HG02763 (cell line): ENCODE measurements at regions not wholly inside any gene's neighbourhood (a gene's known extent, or its start where the extent isn't known, plus 50 kb on each side); places are given as distances from the start of the nearest gene placed in this dataset.
"Not testable (repeated sequence)": the region's sequence is repeated elsewhere in the genome, so short reads cannot be mapped to it uniquely, and the experiment has no call there.

Experiments
- ATAC-seq: cut with Tn5 transposase; IDR thresholded peaks from one replicate; pipeline ENCODE4 v1.9.1; 2021; ENCODE audit warnings: mild to moderate bottlenecking, moderate library complexity; ENCODE audit not compliant: unreplicated experiment

DNA sequence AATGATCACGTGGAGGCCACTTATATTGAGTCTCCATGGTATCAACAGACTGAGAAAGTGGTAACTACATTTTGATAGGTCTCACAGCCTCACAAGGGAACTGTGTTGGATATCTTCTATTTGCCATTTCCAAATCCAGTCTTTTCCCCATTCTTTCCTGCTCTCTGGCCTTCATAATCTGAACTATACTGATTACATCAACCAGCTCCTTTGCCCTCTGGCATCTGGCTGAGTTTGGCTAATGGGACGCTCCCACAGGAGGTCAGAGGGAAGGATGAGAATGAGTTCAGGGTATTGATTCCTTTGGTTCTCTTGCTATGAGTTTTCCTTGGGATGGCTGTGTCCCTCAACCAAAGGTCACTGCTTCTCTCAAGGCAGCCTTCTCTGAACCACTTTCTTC, 152.6 kb downstream of the RTL9 start:
- no peak for ATAC-seq

DNA sequence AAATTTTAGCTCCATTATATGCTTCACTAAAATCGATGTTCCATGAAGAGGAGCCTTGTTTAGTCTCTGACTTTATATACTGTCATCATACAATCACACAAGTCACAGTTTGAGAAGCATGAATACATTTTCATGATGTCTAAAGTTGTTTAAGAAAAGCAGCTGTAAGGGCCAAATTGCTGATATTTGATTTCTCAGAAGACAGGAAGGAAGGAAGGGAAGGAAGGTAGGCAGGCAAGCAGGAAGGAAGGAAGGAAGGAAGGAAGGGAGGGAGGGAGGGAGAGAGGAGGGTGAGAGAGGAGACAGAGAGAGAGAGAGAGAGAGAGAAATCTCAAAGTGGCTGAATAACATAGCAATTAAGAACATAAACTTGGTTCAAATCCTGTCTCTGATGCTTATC, 153.7 kb downstream of the RTL9 start:
- no peak for ATAC-seq

GRCh38 chrX:110514509-110514908, 155.9 kb downstream of the RTL9 start:
- no peak for ATAC-seq

GRCh38 chrX:110519501-110519900, 160.9 kb downstream of the RTL9 start:
- ATAC-seq = no peak

GRCh38 chrX:110519906-110520452, 161.3 kb downstream of the RTL9 start:
- no peak for ATAC-seq

DNA sequence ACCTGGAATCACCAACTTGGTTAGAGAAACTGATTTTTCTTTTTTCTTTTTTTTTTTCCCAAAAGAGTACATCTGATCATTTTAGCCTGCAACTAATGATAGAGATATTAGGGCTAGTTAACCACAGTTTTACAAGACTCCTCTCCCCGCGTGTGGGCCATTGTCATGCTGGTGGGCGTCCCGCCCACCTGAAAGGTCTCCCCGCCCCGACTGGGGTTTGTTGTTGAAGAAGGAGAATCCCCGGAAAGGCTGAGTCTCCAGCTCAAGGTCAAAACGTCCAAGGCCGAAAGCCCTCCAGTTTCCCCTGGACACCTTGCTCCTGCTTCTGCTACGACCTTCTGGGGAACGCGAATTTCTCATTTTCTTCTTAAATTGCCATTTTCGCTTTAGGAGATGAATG, 162.0 kb downstream of the RTL9 start:
- not testable (repeated sequence) for ATAC-seq

- no peak for ATAC-seq
Measured at GRCh38 chrX:110531873-110532580, 173.4 kb downstream of the RTL9 start.

- ATAC-seq = no peak
Measured at GRCh38 chrX:110532581-110532931, 173.9 kb downstream of the RTL9 start.

DNA sequence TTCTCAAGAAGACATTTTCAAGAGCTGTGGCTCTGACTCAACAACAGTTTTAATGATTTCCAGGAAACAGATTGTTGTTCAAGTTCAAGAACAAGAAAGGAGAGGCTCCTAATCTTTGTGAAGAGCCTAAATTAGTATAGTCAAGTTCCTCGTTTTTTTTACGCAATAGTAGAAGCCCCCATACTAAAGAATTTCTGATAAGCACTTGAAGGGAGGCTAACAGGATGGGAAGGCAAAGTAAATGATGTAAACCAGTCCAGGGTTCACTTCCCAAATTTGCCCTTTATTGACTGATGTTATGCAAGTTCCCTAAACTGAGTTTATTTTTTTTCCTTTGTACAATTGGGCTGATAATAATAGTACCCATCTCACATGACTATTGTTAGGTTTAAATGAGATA, 178.2 kb downstream of the RTL9 start:
- no peak for ATAC-seq

- ATAC-seq = no peak
Measured at GRCh38 chrX:110541266-110541665, 182.6 kb downstream of the RTL9 start.

- ATAC-seq = not testable (repeated sequence)
Measured at GRCh38 chrX:110550854-110551253, 192.2 kb downstream of the RTL9 start.

- no peak for ATAC-seq
Measured at GRCh38 chrX:110557864-110558263, 199.2 kb downstream of the RTL9 start.

DNA sequence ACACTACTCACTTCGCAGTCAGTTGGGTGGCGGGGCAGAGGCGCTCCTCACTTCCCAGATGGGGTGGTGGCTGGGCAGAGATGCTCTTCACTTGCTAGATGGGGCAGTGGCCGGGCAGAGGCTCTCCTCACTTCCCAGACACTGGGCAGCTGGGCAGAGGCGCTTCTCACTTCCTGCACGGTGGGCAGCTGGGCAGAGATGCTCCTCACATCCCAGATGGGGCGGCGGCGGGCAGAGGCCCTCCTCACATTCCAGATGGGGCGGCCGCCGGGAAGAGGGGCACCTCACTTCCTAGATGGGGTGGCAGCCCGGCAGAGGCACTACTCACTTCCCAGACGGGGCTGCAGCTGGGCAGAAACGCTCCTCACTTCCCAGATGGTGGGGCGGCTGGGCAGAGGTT, 199.8 kb downstream of the RTL9 start:
- ATAC-seq = no peak

GRCh38 chrX:110561034-110561433, 202.4 kb downstream of the RTL9 start:
- ATAC-seq = no peak

GRCh38 chrX:110563282-110563681, 204.6 kb downstream of the RTL9 start:
- no peak for ATAC-seq

DNA sequence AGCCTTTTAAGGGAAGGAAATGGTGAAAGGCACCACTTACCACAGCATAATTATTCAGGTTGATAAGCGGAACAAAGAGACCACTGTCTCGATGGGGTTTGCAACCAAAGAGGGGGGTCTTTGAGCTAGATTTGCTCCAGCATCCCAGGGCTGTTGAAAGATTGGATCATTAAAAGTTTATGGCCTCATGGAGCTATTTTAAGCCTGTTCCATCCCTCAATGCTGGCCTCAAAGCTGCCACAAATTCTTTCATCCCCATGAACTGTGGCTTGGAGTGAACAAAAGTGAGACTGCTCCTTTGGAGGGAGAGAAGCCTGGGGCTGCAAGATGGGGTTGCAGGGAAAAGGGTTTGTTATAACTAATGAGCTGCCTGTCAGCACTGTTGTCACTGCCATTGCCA, 209.8 kb downstream of the RTL9 start:
- ATAC-seq = no peak

DNA sequence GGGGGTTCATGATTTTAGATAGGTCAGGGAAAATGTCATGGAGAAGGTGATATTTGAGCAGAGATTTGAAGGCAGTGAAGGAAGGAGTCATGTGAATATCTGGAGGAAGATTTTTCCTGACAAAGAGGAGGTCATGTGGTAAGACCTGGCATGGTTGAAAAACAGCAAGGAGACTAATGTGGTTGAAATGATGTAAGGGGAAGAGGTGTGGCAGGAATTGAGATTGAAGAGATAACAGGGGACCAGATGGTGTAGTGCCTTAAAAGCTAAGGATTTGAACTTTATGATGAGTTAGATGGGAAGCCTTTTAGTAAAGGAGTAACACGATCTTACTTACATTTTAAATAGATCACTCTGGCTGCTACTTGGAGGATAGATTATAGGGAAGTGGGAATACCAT, 210.9 kb downstream of the RTL9 start:
- ATAC-seq = no peak

DNA sequence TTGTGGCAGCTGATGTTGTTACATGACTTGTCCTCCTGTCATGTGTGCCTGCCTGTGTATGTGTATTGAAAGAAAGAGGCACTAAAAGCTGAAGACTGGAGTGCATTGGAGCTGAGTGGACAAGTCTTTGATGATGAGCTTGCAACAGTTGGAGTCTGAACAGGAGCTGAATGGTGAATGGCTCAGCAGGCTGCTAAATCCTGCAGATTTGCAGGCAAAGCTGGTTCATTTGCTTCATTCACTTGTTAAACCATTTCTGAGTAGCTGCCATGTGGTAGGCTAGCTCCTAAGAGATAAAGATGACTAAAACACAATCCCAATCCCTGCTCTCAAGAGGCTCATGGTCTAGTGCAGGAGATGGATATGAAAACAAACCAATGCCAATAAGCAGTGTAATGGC, 217.3 kb downstream of the CHRDL1 start:
- ATAC-seq = no peak

GRCh38 chrX:110584083-110584482, 211.5 kb downstream of the CHRDL1 start:
- no peak for ATAC-seq

- ATAC-seq = no peak
Measured at GRCh38 chrX:110588164-110588563, 207.5 kb downstream of the CHRDL1 start.

DNA sequence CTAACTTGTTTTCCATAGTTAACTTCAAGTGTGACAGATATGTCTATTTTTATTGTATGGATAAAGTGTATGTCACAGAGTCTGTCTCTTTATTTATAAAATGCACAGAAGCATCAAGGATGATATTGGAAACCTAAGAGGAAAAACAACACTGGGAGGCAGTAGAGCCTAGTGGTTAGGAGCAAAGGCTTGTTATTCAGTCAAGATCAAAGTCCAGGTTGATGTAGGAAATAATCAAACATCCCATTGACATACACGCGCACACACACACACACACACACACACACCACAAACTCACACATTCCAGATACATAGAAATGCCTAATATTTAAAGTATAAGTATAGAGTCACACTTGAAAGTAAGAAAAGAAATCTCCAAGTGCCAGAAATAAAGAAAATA, 206.8 kb downstream of the CHRDL1 start:
- ATAC-seq = no peak

DNA sequence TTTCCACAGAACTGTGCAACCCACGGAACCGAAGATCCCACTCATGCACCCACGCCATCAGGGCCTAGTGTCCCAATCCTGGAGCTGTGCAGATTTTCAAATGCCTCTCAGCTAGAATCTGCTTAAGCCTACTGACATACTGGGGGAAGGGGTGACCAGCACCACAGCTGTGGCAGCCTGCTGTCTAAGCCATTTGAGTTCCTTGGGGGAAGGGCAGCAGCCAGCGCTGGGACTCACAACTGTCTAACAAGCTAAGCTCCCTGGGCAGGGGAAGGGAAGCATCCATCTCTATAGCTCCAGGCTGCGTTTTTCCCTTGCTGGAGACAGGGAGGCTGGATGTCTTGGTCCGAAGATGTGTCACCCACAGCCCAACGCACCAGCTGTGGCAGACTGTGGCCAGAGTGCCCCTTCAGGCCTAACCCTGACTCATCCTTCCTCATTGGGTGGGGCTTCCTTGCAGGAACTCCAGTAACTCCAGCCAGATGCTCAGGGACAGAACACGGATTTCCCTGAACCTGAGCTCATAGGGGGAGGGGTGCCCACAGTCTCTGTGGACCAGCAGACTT, 194.8 kb downstream of the CHRDL1 start:
- no peak for ATAC-seq

DNA sequence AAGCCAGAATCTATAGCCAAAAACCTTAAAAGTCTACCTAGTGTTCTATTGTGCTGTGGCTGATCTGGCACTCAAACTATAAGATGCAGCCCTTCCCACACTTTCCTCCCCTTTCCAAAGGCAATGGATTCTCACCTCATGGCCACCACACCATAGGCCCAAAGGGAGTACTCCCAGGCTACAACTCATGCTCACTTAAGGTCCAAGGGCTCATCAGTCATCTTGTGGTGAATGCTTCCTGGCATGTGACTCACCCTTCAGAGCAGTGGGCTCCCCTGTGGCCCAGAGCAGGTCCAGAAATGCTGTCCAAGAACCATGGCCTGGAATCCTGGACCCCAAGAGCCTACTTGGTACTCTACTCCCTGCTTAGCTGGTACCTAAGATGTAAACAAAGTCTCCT, 181.0 kb downstream of the CHRDL1 start:
- ATAC-seq = no peak
